ENCODE measurements at regions not wholly inside any gene's neighbourhood (a gene's known extent, or its start where the extent isn't known, plus 50 kb on each side); places are given as distances from the start of the nearest gene placed in this dataset.
A peak's percentile ranks its signal among the peaks of the same experiment; 100 is the strongest.
"Not testable (repeated sequence)": the region's sequence is repeated elsewhere in the genome, so short reads cannot be mapped to it uniquely, and the experiment has no call there.

GRCh38 chr9:13809401-13809800, 504.5 kb downstream of the NFIB start:
- DNase-seq: peak; percentile 56

GRCh38 chr9:13807118-13807517, 506.8 kb downstream of the NFIB start:
- DNase-seq: no peak

DNA sequence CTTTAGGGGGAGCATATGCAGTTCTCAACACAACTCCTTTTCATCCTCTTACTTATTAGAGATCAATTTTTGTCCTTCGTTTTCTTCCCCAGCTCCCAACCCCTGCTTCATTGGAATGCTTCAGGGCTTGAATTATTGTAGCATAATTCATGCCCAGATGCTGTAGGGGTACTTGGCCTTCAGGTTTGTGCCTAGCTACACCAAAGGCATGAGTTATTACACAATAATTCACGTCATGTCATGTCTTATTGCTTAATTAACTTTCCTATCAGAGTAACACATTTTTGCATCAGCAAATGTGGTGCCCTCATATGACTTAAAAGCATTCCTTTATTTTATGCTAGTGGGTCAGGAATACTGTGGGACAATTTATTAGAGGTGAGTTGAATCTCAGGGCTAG, 507.2 kb downstream of the NFIB start:
- DNase-seq: no peak

DNA sequence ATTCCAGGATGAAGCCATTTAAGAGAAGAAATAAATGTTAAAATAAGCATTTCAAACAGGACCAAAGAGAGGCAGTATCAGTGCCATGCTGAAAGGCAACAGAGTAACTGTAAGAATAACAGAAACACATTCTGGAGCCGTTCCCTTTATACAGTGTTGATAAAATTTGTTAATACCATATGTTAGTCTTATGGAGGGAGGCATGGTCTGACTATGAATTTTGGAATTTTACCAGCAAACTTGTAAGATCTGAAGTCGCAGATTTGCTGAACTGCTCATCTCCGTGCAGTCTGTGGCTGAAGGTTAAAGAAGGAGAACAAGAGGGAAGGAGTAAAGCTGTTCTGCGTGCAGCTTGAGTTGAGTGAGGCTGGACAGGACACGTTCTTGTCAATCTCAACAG, 508.4 kb downstream of the NFIB start:
- no peak for DNase-seq

DNA sequence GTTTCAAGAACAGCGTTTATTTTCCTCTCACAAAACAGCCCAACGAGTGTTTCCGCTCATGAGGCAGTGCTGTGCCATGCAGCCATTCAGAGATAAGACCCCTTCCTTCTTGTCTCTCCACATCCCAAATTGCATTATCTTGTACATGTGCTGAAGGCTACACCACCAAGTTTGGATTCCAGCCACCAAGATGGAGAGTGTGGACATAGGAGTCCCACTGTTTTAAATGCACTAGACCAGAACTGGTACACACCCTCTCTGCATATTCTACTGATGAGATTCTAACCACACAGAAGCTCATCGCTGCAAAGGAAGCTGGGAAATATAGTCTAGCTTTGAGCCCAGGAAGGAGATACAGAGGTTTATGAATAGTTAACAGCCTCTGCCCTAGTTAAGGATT, 509.4 kb downstream of the NFIB start:
- DNase-seq: no peak

GRCh38 chr9:13800776-13801175, 513.2 kb downstream of the NFIB start:
- no peak for DNase-seq

DNA sequence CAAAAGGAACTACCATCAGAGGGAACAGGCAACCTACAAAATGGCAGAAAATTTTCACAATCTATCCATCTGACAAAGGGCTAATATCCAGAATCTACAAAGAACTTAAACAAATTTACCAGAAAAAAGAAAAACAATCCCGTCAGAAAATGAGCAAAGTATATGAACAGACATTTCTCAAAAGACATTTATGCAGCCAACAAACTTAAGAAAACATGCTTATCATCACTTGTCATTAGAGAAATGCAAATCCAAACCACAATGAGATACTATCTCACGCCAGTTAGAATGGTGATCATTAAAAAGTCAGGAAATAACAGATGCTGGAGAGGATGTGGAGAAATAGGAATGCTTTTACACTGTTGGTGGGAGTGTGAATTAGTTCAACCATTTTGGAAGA, 516.2 kb downstream of the NFIB start:
- DNase-seq: not testable (repeated sequence)

- no peak for DNase-seq
Observed at GRCh38 chr9:13791816-13792215, 512.3 kb upstream of the MPDZ start.

DNA sequence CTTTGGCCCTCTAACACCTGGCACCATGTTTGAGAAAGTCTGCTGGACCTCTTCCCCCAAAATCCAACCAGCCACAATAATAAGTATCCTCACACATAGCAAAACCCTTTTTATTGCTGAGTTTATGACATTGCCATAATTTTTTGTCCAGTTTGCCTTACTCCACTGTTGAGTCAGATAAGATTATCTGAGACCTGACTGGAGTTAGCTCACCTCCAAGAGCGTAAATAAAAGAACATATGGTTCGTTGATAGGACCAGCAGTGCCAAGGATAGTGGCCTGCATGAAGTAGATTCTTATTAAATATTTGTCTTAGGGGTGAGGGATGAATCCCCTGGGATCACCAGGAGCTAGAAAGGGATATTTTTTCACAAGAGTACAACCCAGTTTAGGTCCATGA, 510.6 kb upstream of the MPDZ start:
- peak; percentile 3 for DNase-seq

DNA sequence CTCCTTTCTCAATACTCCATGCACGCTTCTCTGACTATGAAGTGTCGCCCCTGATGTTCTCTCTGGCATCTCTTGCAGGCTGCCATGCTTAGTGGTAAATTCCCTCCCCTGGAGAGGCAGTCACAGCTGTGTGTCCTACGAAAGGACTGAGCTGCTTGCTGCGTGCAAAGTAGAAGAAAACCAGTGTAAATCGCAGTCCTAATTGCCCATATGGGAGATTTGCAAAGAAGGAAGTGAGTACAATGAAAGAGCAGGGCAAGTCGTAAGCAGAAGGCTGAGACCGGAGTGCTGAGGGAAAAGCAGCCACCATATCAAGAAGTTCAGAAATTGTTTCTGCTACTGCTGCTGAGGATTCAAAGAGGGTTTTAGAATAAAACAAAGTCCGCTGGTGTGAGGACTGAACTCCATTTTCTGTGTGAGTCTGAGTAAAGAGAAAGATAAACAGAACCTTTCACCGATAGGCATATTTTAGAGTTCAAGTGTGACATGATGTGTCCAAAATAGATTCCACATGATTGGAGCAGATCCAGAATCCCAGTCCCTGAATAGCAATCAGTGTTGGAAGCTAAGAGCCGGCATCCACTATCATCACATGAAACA, 507.8 kb upstream of the MPDZ start:
- DNase-seq: no peak

DNA sequence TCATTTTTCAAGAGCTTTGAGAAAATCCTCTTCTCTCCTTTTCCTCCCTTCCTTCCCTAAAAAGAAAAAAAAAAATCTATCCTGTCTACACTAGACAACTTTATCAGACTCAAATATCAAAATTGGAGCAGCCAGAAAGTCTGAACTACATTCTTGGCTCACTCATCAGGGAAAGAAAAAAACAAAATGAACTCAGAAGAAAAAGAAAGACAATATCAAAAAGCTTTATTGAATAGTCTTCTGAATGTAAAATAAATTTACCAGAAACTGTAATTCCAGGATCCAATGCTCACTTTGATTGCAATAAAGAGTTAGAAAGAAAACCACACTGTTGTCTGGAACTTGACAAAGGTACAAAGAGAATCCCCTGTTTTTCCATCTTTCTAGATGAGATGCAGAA, 507.2 kb upstream of the MPDZ start:
- no peak for DNase-seq

- no peak for DNase-seq
Observed at GRCh38 chr9:13786131-13786530, 506.6 kb upstream of the MPDZ start.

GRCh38 chr9:13779106-13779505, 499.6 kb upstream of the MPDZ start:
- no peak for DNase-seq

GRCh38 chr9:13778631-13779030, 499.1 kb upstream of the MPDZ start:
- DNase-seq: no peak

DNA sequence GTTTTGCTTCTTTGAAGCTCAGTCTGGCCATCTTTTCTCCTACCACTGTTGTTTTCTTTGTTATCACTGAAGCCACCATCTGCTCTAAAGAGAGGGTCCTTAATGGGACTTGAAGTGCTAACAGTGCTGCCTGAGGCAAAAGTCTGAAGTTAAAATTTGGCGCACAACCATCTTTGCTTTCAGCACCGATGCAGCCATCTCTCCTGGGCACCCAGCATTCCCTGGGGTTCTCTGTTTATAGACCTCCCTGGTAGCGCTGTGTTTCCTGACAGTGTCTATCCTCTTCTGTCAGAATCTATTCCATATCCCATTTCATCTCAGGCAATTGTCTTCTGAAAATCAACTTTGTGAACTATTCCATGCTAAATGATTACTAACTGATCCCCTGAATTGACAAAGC, 491.5 kb upstream of the MPDZ start:
- no peak for DNase-seq

DNA sequence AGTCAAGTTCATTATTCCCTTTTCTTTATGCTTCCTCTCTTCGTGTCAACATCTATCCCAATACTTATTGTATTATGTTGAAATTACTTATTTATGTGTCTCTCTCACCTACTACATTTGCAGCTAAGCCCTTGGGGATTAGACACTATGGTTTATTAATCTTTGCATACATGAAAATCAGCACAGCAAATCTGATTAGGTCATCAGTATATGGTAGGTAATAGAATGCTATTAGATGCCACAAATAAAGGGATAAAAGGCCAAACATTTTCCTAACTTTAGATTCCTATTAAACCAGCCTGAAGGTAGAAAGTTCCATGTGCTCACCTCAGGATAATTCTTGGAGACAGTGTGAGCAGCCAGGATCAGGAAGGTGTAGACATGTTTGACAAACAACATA, 490.1 kb upstream of the MPDZ start:
- DNase-seq: no peak

DNA sequence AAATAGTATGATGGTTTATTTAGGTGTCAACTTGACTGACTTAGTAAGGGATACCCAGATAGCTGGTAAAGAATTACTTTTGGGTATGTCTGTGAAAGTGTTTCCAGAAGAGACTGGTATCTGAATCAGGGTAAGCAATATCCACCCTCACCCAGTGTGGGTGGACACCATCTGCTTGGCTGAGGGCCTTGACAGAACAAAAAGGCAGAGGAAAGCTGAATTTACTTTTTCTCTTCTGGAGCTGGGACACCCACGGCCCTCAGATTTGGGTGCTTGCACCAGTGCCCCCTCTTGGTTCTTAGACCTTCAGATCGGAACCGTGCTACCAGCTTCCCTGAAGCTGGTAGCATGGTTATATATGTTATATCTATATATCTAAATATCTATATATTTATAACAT, 489.5 kb upstream of the MPDZ start:
- DNase-seq: no peak

DNA sequence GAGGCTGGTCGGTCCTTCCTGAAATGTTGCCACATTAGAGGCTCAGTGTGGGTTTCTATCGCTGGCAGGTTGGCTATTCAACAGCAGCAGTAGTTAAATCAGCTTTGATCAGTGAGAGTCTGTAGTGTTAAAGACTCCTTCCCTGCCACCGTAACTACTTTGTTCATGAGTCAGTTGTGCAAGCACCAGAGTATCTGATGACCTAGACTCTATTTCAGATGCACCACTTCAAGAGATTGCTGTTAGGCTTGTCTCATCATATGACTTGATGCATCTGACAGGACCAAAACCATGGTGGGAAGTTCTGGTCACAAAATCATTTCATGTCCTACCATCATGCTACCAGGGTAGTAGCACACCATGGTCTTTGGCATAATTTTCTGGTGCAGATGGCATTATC, 482.7 kb upstream of the MPDZ start:
- no peak for DNase-seq

DNA sequence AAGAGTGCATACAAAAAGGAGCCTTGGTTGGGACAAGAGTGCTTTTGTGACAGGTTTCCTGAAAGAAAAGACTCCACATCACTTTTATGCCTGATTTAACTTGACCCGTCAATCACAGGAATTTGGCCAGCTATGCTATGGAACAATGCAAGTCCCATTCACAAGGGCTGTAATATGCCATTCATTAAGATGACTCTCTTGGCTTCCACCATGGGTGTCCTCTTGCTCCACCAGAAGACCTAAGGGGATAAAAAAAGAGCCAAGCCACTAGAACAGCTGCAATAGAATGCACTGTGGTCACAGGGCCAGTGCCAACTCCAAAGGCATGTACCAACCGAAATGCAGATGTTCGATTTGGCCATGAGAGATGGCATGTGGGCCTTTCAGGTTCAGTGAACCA, 480.1 kb upstream of the MPDZ start:
- DNase-seq: no peak

DNA sequence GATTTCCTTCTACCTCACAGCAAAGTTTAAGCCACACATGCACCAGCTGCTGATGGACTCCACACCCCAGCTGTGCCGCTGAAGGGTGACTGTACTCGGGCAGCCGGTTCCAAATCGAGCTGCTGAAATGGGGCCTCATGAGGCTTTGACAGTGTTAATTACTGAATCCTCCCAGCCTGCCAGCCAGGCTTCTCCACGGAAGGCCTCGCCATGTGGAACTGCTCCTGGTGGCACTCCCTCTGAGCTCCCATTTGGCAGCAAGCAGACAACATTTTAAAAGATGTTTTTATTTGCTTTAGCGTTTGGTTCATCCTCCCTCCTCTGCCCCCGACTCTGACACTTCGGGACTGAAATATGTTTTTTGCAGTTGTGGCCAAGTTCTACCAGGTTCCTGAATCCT, 479.4 kb upstream of the MPDZ start:
- DNase-seq: no peak

DNA sequence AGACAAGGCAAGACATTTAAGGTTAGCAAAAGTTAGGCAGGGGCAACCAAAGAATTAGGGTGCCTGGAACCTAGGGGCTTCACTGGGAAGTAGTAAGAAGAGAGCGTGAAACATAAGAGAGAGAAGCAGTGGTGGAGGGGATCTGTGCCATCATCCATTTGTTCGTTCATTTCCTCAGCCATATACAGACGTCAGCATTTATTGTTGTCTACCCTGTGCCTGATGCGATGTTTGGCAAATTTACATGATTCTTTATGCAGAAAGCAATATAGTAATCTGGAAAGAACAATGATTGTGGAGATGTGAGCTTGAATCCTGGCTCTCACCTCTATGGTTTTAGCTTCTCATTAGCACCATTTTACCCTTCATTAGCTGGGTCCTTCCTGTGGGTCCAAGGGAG, 477.5 kb upstream of the MPDZ start:
- no peak for DNase-seq

DNA sequence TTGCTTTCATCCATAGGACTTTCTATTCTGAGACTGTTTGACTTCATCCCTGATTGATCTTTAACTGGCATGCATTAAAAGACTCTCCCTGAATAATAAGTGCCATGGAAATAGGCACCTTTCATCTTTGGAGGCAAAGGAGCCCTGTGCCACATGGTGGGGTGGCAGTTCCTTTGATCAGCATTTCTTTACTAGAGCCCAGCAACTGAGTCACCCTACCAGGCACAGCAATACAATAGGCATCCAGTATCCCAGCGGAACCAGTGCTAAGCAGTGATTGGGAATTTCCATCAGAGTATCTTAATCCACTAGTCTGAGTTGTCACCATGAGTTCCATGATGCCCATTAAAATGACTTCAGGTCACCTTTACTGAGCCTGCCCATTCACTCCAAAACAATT, 476.1 kb upstream of the MPDZ start:
- DNase-seq: no peak

GRCh38 chr9:13750639-13751038, 471.1 kb upstream of the MPDZ start:
- peak; percentile 88 for DNase-seq

GRCh38 chr9:13750061-13750460, 470.6 kb upstream of the MPDZ start:
- no peak for DNase-seq

- no peak for DNase-seq
Observed at GRCh38 chr9:13746876-13747275, 467.4 kb upstream of the MPDZ start.
